Activated naive CD8-positive, alpha-beta T cell treated with anti-CD3 and anti-CD28 coated beads, Interleukin-2, amount 10 ng/mL, durations not matched to agents 7 days and 5 days (primary cell): ENCODE measurements at regions not wholly inside any gene's neighbourhood (a gene's known extent, or its start where the extent isn't known, plus 50 kb on each side); places are given as distances from the start of the nearest gene placed in this dataset.
"Not testable (repeated sequence)": the region's sequence is repeated elsewhere in the genome, so short reads cannot be mapped to it uniquely, and the experiment has no call there.

ENCODE experiments used
- ATAC-seq: fragments of 150-1000 bp; cut with Tn5 transposase; one replicate; pipeline ENCODE4 v1.10.0; 2021; ENCODE audit warnings: low read depth, moderate library complexity
- POLR2A ChIA-PET: fragments of 350-600 bp; sonication (Branson Sonifier 250); formaldehyde crosslinking; loops from one replicate; lab custom pipeline; 2021; ENCODE audit warnings: antibody characterized with exemption; lab: Charles Lee
- DNase-seq: peaks from one replicate; pipeline ENCODE4 v3.0.0; 2021
- H3K27ac Mint-ChIP-seq: one replicate; pipeline ENCODE4 v1.8.0; 2022; ENCODE audit warnings: mild to moderate bottlenecking, mixed read lengths
- H3K27me3 Mint-ChIP-seq: one replicate; pipeline ENCODE4 v1.8.0; 2022; ENCODE audit warnings: mild to moderate bottlenecking, moderate library complexity, mixed read lengths
- H3K36me3 Mint-ChIP-seq: one replicate; pipeline ENCODE4 v1.8.0; 2021; ENCODE audit warnings: mild to moderate bottlenecking, mixed read lengths
- H3K4me1 Mint-ChIP-seq: one replicate; pipeline ENCODE4 v1.8.0; 2021; ENCODE audit warnings: mixed read lengths
- H3K4me3 Mint-ChIP-seq: one replicate; pipeline ENCODE4 v1.8.0; 2022; ENCODE audit warnings: mild to moderate bottlenecking, moderate library complexity, mixed read lengths
- H3K9me3 Mint-ChIP-seq: one replicate; pipeline ENCODE4 v1.8.0; 2021; ENCODE audit warnings: mixed read lengths

DNA sequence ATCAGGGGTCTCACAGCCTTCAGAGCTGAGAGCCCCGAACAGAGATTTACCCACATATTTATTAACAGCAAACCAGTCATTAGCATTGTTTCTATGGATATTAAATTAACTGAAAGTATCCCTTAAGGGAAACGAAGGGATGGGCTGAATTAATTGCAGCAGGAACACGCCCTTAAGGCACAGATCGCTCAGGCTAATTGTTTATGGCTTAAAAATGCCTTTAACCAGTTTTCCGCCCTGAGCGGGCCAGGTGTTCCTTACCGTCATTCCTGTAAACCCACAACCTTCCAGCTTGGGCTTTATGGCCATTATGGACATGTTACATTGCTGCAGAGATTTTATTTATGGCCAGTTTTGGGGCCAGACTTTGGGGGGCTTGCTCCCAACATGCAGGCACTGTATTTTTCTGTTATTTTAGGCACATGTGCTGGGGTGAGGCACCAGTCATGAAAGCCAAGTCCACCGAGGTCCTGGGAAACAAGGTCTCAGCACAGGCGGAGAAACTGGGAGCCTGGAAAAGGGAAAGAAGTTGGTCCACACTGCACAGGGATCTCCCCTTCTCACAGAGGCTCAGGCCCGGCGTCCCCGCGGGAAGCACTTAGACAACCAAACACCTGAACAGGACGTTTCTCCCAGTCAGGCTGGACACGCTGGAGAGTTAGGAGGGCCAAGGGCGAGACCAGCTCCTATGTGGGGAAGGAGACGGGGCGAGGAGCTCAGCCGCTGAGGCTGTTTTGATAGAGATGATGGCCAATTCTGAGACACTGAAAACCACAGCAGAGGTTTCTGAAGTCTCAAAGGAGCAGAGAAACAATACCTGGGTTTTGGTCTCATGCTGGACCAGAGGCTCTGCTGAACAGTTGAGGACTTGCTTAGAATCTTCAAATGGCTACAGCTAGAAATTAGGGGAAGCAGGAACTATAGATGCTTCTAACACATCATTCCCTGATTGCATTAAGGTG is 86.7 kb downstream of the TMEM18 start:
- H3K4me1 Mint-ChIP-seq = peaks cover 1% of the 10 kb centered on the region
- H3K36me3 Mint-ChIP-seq = no peaks in the 10 kb centered on the region
- H3K4me3 Mint-ChIP-seq = no peak overlapping the region
- DNase-seq = no peak
- no peak for ATAC-seq
- H3K27me3 Mint-ChIP-seq = peaks cover 26% of the 10 kb centered on the region
- H3K9me3 Mint-ChIP-seq = no peaks in the 10 kb centered on the region
- POLR2A ChIA-PET = no interaction called here
- no peak overlapping the region for H3K27ac Mint-ChIP-seq

DNA sequence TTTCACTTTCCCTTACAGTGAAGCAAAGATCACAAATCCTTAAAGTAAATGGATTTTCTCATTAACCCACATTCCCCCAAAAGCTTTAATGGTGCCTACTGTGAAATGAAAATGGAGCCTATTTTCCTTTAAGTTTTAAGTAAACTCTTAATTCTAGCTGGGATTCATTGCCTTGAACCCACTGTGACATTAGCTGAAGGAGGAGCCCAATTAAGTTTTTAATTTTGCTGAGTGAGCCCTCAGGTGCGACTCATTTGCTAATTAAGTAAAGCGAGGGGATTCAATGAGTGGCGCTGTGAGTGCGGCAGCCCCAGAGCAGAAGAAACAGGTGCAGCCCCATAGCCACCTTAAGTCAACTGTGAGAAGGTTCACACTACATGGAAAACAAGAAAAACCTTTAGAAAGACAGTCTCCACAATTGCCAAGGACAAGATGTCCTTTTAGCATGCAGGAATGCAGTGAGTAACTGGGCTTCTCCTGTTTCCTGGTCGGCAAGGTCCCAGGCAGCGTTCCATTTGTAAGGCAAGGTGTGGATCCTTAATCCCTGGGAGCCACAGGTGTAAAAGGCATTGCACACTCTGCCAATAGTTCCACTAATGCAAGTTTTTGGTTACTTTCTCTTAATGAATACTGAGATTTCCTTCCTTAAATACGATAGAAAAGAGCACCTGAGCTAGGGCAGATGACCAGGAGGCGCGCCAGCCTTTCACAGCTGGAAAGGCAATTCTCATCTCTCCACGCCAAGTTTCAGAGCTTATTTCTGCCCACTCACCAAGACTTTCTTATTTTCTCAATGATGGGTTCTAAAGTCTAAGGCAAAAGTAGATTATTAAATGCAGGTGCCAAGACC is 87.7 kb downstream of the TMEM18 start:
- Mint-ChIP-seq H3K27ac (no peak overlapping the region), H3K27me3 (peaks cover 33% of the 10 kb centered on the region), H3K36me3 (no peaks in the 10 kb centered on the region), H3K9me3 (no peaks in the 10 kb centered on the region), H3K4me3 (no peak overlapping the region), H3K4me1 (peaks cover 11% of the 10 kb centered on the region)
- POLR2A ChIA-PET = no interaction called here
- ATAC-seq (no peak), DNase-seq (no peak)

DNA sequence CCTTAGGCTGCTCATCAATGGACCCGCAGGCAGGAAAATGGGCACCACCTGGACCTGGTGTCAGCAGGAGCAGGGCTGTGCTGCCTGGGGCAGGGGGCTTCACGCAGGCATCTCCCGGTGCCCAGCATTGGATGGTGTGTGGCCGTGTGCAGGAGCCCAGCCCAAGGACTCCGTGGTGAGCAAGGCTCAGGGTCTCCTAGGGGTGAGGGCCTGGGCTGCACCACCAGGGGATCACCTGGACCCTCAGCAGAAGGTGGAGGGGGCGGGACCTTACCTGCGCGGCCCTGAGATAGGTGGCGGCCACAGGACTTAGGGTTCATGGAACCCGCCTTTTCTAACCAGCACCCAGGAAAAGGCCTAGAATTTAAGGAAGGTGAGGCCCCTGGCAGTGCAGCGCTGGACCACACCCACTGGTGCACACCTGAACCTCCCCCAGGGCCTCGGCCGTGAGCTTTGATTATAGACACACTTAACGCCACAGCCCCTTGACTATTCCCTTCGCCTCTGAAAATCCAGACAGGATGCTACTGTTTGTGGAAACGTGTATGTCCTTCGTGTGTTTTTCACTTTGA is 89.0 kb downstream of the TMEM18 start:
- DNase-seq = no peak
- H3K4me1 Mint-ChIP-seq = peaks cover 11% of the 10 kb centered on the region
- H3K27me3 Mint-ChIP-seq = peaks cover 38% of the 10 kb centered on the region
- no peaks in the 10 kb centered on the region for H3K9me3 Mint-ChIP-seq
- no peak for ATAC-seq
- H3K36me3 Mint-ChIP-seq = no peaks in the 10 kb centered on the region
- no peak overlapping the region for H3K27ac Mint-ChIP-seq
- POLR2A ChIA-PET = no interaction called here
- H3K4me3 Mint-ChIP-seq = no peak overlapping the region

- peaks cover 11% of the 10 kb centered on the region for H3K4me1 Mint-ChIP-seq
- ATAC-seq (no peak), DNase-seq (no peak)
- H3K27me3 Mint-ChIP-seq = peaks cover 36% of the 10 kb centered on the region
- POLR2A ChIA-PET = no interaction called here
- H3K4me3 Mint-ChIP-seq = no peak overlapping the region
- H3K36me3 Mint-ChIP-seq = no peaks in the 10 kb centered on the region
- no peak overlapping the region for H3K27ac Mint-ChIP-seq
- no peaks in the 10 kb centered on the region for H3K9me3 Mint-ChIP-seq
Observed at GRCh38 chr2:587087-587960, 89.9 kb downstream of the TMEM18 start.

- no peak overlapping the region for H3K4me3 Mint-ChIP-seq
- ATAC-seq (no peak), DNase-seq (no peak)
- H3K27ac Mint-ChIP-seq = no peak overlapping the region
- peaks cover 38% of the 10 kb centered on the region for H3K27me3 Mint-ChIP-seq
- peaks cover 11% of the 10 kb centered on the region for H3K4me1 Mint-ChIP-seq
- POLR2A ChIA-PET = no interaction called here
- H3K36me3 Mint-ChIP-seq = no peaks in the 10 kb centered on the region
- H3K9me3 Mint-ChIP-seq = no peaks in the 10 kb centered on the region
Observed at GRCh38 chr2:586641-587076, 90.5 kb downstream of the TMEM18 start.

- H3K4me3 Mint-ChIP-seq = peak overlapping the region; percentile 29
- H3K27ac Mint-ChIP-seq = no peak overlapping the region
- POLR2A ChIA-PET = no interaction called here
- ATAC-seq = peak; percentile 89
- H3K4me1 Mint-ChIP-seq = peaks cover 11% of the 10 kb centered on the region
- H3K27me3 Mint-ChIP-seq = peaks cover 41% of the 10 kb centered on the region
- H3K36me3 Mint-ChIP-seq = no peaks in the 10 kb centered on the region
- no peaks in the 10 kb centered on the region for H3K9me3 Mint-ChIP-seq
- DNase-seq = peak; percentile 59
Observed at GRCh38 chr2:584863-585823, 92.1 kb downstream of the TMEM18 start.

- peaks cover 33% of the 10 kb centered on the region for H3K27me3 Mint-ChIP-seq
- no peak for DNase-seq
- POLR2A ChIA-PET = no interaction called here
- no peaks in the 10 kb centered on the region for H3K36me3 Mint-ChIP-seq
- H3K27ac Mint-ChIP-seq = no peak overlapping the region
- no peak for ATAC-seq
- peaks cover 11% of the 10 kb centered on the region for H3K4me1 Mint-ChIP-seq
- no peaks in the 10 kb centered on the region for H3K9me3 Mint-ChIP-seq
- H3K4me3 Mint-ChIP-seq = no peak overlapping the region
Observed at GRCh38 chr2:583666-584065, 93.5 kb downstream of the TMEM18 start.

- ATAC-seq (no peak), DNase-seq (no peak)
- Mint-ChIP-seq H3K4me3 (no peak overlapping the region), H3K27ac (no peak overlapping the region), H3K27me3 (peaks cover 31% of the 10 kb centered on the region), H3K4me1 (peaks cover 11% of the 10 kb centered on the region), H3K9me3 (no peaks in the 10 kb centered on the region), H3K36me3 (no peaks in the 10 kb centered on the region)
- POLR2A ChIA-PET = no interaction called here
Observed at GRCh38 chr2:582792-583528, 94.2 kb downstream of the TMEM18 start.

- H3K36me3 Mint-ChIP-seq, H3K4me3 Mint-ChIP-seq, DNase-seq, POLR2A ChIA-PET, ATAC-seq, H3K9me3 Mint-ChIP-seq, H3K27ac Mint-ChIP-seq: not testable (repeated sequence)
- Mint-ChIP-seq H3K27me3 (peaks cover 29% of the 10 kb centered on the region), H3K4me1 (peaks cover 11% of the 10 kb centered on the region)
Observed at GRCh38 chr2:582289-582688, 94.9 kb downstream of the TMEM18 start.

DNA sequence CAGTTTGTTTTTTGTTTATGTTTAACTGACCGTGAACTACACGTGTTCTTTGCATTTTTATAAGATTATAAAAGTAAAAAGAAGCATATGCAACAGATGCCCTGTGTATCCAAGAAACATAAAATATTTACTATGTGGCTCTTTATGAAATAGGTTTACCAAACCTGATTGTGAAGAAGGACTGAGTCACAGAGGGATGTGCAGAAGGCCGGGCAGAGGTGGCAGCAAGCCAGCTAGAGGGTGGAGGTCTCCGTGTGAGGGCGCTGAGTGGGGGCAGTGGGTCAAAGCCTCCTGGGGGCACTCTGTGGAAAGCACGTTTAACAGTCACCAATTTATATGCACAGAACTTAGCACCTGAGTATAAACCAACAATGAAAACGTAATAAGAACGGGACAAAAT is 97.2 kb downstream of the TMEM18 start:
- Mint-ChIP-seq H3K27ac (no peak overlapping the region), H3K4me3 (no peak overlapping the region), H3K4me1 (peaks cover 4% of the 10 kb centered on the region), H3K36me3 (peaks cover 2% of the 10 kb centered on the region), H3K9me3 (peaks cover 10% of the 10 kb centered on the region), H3K27me3 (peaks cover 19% of the 10 kb centered on the region)
- POLR2A ChIA-PET = no interaction called here
- ATAC-seq = no peak
- DNase-seq = no peak

GRCh38 chr2:579351-579886 is 97.8 kb downstream of the TMEM18 start:
- peaks cover 2% of the 10 kb centered on the region for H3K36me3 Mint-ChIP-seq
- H3K4me1 Mint-ChIP-seq = no peaks in the 10 kb centered on the region
- H3K4me3 Mint-ChIP-seq = no peak overlapping the region
- peaks cover 14% of the 10 kb centered on the region for H3K27me3 Mint-ChIP-seq
- H3K9me3 Mint-ChIP-seq = peaks cover 10% of the 10 kb centered on the region
- H3K27ac Mint-ChIP-seq = no peak overlapping the region
- no peak for ATAC-seq
- no peak for DNase-seq
- POLR2A ChIA-PET = no interaction called here
